ENCODE measurements at regions not wholly inside any gene's neighbourhood (a gene's known extent, or its start where the extent isn't known, plus 50 kb on each side); places are given as distances from the start of the nearest gene placed in this dataset.

DNA sequence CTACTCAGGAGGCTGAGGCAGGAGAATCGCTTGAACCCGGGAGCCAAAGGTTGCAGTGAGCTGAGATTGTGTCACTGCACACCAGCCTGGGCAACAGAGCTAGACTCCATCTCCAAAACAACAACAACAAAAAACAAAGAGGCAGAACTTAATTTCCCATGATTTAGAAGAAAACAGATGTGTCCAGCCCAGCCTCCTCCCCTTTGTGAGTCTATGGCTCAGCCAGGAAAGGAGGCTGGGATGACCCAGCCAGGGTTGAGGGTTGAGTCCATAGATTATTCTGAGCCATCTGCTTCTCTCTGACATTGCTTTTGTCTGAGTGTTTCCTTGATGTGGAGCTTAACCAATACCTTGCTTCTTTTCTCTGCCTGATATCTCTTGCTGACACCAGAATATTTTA, 994.1 kb downstream of the TYW1 start:
- POLR2A ChIA-PET = no interaction called here
- DNase-seq (ENCODE audit: low read depth, low spot score) = no peak

DNA sequence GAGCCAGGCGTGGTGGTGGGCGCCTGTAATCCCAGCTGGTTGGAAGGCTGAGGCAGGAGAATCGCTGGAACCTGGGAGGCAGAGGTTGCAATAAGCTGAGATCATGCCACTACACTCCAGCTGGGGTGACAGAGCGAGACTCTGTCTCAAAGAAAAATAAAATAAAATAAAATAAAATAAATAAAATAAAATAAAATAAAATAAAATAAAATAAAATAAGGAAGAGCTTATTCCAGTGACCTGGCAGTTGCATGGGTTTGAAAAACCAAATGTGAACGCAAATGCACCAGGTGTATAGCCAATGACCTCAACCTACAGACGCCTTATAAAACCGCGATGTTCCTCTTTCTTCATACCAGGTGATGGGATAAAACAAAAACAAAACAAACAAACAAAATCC, 995.7 kb downstream of the TYW1 start:
- ChIA-PET POLR2A (no interaction called here), CTCF (no interaction called here)
- no peak for DNase-seq (ENCODE audit: low read depth, low spot score)
- no peak overlapping the region for H3K4me3 ChIP-seq (ENCODE audit: low read depth, low read length)
- TF ChIP-seq, protein P1, sequence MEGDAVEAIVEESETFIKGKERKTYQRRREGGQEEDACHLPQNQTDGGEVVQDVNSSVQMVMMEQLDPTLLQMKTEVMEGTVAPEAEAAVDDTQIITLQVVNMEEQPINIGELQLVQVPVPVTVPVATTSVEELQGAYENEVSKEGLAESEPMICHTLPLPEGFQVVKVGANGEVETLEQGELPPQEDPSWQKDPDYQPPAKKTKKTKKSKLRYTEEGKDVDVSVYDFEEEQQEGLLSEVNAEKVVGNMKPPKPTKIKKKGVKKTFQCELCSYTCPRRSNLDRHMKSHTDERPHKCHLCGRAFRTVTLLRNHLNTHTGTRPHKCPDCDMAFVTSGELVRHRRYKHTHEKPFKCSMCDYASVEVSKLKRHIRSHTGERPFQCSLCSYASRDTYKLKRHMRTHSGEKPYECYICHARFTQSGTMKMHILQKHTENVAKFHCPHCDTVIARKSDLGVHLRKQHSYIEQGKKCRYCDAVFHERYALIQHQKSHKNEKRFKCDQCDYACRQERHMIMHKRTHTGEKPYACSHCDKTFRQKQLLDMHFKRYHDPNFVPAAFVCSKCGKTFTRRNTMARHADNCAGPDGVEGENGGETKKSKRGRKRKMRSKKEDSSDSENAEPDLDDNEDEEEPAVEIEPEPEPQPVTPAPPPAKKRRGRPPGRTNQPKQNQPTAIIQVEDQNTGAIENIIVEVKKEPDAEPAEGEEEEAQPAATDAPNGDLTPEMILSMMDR (IDR thresholded peaks at IDR 0.05; ENCODE audit: insufficient read depth, low read length, missing control alignments) = no peak

More for the DNA sequence above, 994.1 kb downstream of the TYW1 start:
- no peak overlapping the region for H3K4me3 ChIP-seq (ENCODE audit: low read depth, low read length)
- CTCF ChIA-PET = no interaction called here
- TF ChIP-seq, protein P1 (IDR thresholded peaks at IDR 0.05; ENCODE audit: insufficient read depth, low read length, missing control alignments) = no peak

DNA sequence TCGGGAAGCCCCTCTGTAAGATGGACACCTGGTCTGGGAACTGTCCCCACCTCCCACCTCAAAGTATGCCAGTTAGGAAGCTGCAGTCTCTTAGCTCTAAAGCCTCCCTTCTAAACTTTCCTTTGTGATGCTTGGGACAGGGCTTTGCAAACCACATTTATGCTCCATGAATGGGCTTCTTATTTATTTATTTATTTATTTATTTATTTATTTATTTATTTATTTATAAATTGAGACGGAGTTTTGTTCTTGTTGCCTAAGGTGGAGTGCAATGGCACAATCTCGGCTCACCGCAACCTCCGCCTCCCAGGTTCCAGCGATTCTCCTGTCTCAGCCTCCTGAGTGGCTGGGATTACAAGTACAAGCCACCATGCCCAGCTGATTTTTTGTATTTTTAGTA, 1009.4 kb downstream of the TYW1 start:
- H3K4me3 ChIP-seq (ENCODE audit: low read depth, low read length) = no peak overlapping the region
- TF ChIP-seq, protein P1 (IDR thresholded peaks at IDR 0.05; ENCODE audit: insufficient read depth, low read length, missing control alignments) = no peak
- CTCF ChIA-PET = no interaction called here
- POLR2A ChIA-PET = no interaction called here
- no peak for DNase-seq (ENCODE audit: low read depth, low spot score)

DNA sequence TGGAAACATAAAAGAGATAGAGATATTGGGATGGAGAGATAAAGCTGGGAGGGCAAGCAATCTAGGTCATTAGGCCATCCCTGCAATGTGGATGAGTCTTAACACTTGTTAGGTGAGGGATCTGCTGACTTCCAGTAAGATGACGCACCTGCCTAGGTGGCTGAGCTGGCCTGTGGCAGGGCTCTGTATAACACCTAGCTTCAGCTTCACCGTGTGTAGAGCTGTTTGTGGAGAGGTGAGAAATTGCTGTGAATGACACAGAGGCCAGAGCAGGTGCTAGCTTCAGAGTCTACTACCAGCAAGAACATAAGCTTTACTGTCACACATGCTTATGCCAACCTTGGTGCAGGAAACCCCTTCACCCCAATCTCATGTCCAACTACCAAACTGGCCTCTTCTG, 1010.0 kb downstream of the TYW1 start:
- DNase-seq (ENCODE audit: low read depth, low spot score) = no peak
- TF ChIP-seq, protein P1 (IDR thresholded peaks at IDR 0.05; ENCODE audit: insufficient read depth, low read length, missing control alignments) = no peak
- CTCF ChIA-PET = no interaction called here

DNA sequence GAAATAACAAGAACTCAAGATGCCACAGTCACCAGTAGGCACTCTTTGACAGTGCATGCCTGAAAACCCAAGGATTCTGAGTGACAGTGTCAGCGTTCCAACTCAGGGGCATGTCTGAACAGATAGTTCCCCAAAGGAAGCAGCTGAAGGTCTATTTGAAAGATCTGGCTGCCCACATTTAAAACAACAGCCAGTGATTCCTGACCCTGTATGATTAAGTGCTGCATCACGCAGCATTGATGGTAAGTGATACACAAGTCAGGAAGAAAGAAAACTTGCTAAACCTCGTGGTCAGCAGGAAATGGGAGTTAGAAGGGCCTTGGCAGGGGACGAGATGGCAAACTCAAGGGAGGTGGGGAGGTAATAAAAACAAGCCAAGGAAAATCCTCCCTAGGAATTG, 1013.1 kb downstream of the TYW1 start:
- CTCF ChIA-PET = no interaction called here
- TF ChIP-seq, protein P1 (IDR thresholded peaks at IDR 0.05; ENCODE audit: insufficient read depth, low read length, missing control alignments) = no peak
- no peak overlapping the region for H3K4me3 ChIP-seq (ENCODE audit: low read depth, low read length)
- POLR2A ChIA-PET = no interaction called here
- no peak for DNase-seq (ENCODE audit: low read depth, low spot score)

More for the DNA sequence above, 1010.0 kb downstream of the TYW1 start:
- POLR2A ChIA-PET = no interaction called here
- H3K4me3 ChIP-seq (ENCODE audit: low read depth, low read length) = no peak overlapping the region

DNA sequence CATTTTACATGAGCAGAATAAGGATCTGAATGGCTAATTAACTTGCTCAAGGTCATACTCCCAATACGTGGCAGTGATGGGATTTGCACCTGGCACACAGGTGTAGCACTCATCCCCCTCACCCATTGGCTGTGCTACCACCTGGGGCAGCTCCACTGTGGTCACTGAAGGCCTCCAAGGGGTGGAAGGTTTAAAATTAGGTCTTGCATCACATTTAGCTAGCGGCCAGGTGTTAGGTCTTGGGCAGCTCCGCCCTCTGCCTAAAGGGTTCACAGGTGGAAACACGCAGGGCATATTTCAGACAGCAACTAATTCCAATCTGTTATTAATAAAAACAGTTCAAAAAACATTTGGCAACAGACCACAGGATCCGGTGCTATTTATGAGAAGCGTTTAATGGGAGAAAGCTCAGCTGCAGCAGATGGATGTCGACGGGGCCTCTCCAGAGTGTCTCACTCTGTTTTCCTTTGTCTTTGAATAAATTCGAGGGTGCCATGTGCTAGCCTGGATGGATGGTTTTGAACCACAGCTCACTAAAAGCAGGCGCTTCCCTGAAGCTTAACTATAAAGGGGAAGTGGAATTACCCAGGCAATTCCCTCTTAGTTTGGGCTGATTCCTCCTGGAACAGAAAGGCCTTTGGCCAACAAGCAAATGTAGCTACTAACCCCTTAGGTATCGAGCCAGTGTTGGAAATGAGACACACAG, 1017.6 kb downstream of the TYW1 start:
- no peak overlapping the region for H3K4me3 ChIP-seq (ENCODE audit: low read depth, low read length)
- POLR2A ChIA-PET = no interaction called here
- CTCF ChIA-PET = no interaction called here
- DNase-seq (ENCODE audit: low read depth, low spot score) = no peak
- TF ChIP-seq, protein P1 (IDR thresholded peaks at IDR 0.05; ENCODE audit: insufficient read depth, low read length, missing control alignments) = no peak
